SK-N-SH (cell line): ENCODE measurements at regions not wholly inside any gene's neighbourhood (a gene's known extent, or its start where the extent isn't known, plus 50 kb on each side); places are given as distances from the start of the nearest gene placed in this dataset.

Experiments
- CTCF ChIA-PET: fragments of 300-600, 350-600 bp; formaldehyde crosslinking; extraction: SDS; loops from one replicate; lab custom pipeline; 2021; lab: Yijun Ruan, JAX
- POLR2A ChIA-PET: fragments of 350-600 bp; sonication (Branson Sonifier 250); formaldehyde crosslinking; extraction: SDS; loops from one replicate; lab custom pipeline; 2020; ENCODE audit warnings: antibody characterized with exemption, inconsistent platforms; lab: Yijun Ruan, JAX
- DNase-seq: peaks from one replicate; pipeline ENCODE4 v3.0.0; 2012
- H2AFZ ChIP-seq: fragments of 200-600 bp; sonication (generic); 2 replicates; pipeline ENCODE4 v1.8.1; 2016; ENCODE audit warnings: antibody characterized with exemption, mild to moderate bottlenecking, low read depth
- H3F3A ChIP-seq: fragments of 200-600 bp; sonication (generic); replicated peaks from 2 replicates; pipeline ENCODE3; 2016; ENCODE audit warnings: antibody characterized with exemption, mild to moderate bottlenecking; ENCODE audit not compliant: insufficient read depth
- H3K27ac ChIP-seq, 2 experiments: fragments of 200-500 bp in 1 of 2; fragments of 200-600 bp in 1 of 2; sonication (Bioruptor generic) in 1 of 2; sonication (generic), shearing (Covaris generic) in 1 of 2; 2 replicates each; pipeline versions ENCODE4 v1.5.1 to v1.6.1; 2014 to 2016; ENCODE audit warnings: low read depth in 2 of 2, inconsistent platforms in 1 of 2, low read length in 1 of 2, mild to moderate bottlenecking in 1 of 2, mixed read lengths in 1 of 2
- H3K27me3 ChIP-seq: fragments of 200-600 bp; sonication (generic), shearing (Covaris generic); 2 replicates; pipeline ENCODE4 v1.6.1; 2016; ENCODE audit warnings: mixed run types; ENCODE audit not compliant: insufficient read depth
- H3K36me3 ChIP-seq, 2 experiments: fragments of 200-500 bp in 1 of 2; fragments of 200-600 bp in 1 of 2; sonication (Bioruptor generic) in 1 of 2; sonication (generic) in 1 of 2; replicated peaks in 1 of 2; 2 replicates each; pipeline versions ENCODE3 to v1.5.1; 2014 to 2016; ENCODE audit warnings: low read length in 1 of 2, mild to moderate bottlenecking in 1 of 2; ENCODE audit not compliant: insufficient read depth in 2 of 2, control insufficient read depth in 1 of 2
- H3K4me1 ChIP-seq, 2 experiments: fragments of 200-500 bp in 1 of 2; fragments of 200-600 bp in 1 of 2; sonication (Bioruptor generic) in 1 of 2; sonication (generic), shearing (Covaris generic) in 1 of 2; 2 replicates each; pipeline versions ENCODE4 v1.5.1 to v1.6.1; 2014 to 2016; ENCODE audit warnings: low read depth in 1 of 2, low read length in 1 of 2, mixed run types in 1 of 2; ENCODE audit not compliant: insufficient read depth in 2 of 2, control insufficient read depth in 1 of 2
- H3K4me2 ChIP-seq: fragments of 200-600 bp; sonication (generic), shearing (Covaris generic); 2 replicates; pipeline ENCODE4 v1.6.1; 2017; ENCODE audit warnings: mixed run types
- H3K4me3 ChIP-seq, 2 experiments: fragments of 200-500 bp in 1 of 2; fragments of 200-600 bp in 1 of 2; sonication (Bioruptor generic) in 1 of 2; sonication (generic), shearing (Covaris generic) in 1 of 2; 2 replicates each; pipeline versions ENCODE4 v1.5.1 to v1.8.1; 2014 to 2016; ENCODE audit warnings: low read depth in 2 of 2, inconsistent platforms in 1 of 2, low read length in 1 of 2, mild to moderate bottlenecking in 1 of 2, mixed read lengths in 1 of 2, moderate library complexity in 1 of 2
- H3K79me2 ChIP-seq: fragments of 200-600 bp; sonication (generic); 2 replicates; pipeline ENCODE4 v1.8.1; 2017; ENCODE audit warnings: mild to moderate bottlenecking; ENCODE audit not compliant: insufficient read depth
- H3K9ac ChIP-seq: fragments of 200-600 bp; sonication (generic); 2 replicates; pipeline ENCODE4 v1.6.1; 2017; ENCODE audit warnings: mixed run types
- H3K9me2 ChIP-seq: fragments of 200-600 bp; sonication (generic); 2 replicates; pipeline ENCODE4 v1.6.1; 2017; ENCODE audit warnings: mixed run types
- H3K9me3 ChIP-seq: fragments of 200-600 bp; sonication (generic); 2 replicates; pipeline ENCODE4 v1.6.1; 2017; ENCODE audit warnings: mixed run types, mild to moderate bottlenecking, moderate library complexity
- H4K20me1 ChIP-seq: fragments of 200-600 bp; sonication (generic); 2 replicates; pipeline ENCODE4 v1.6.1; 2017; ENCODE audit warnings: mild to moderate bottlenecking, mixed run types; ENCODE audit not compliant: insufficient read depth
- CTCF ChIP-seq: fragments of 200-600 bp; sonication (generic); IDR thresholded peaks from 2 replicates; pipeline ENCODE4 v1.6.1; 2017; ENCODE audit warnings: antibody characterized with exemption, mild to moderate bottlenecking, moderate library complexity
- EP300 ChIP-seq, 2 experiments: IDR thresholded peaks; 2 replicates each; pipeline versions ENCODE4 v1.4.0 to v1.6.1; 2012; ENCODE audit warnings: borderline replicate concordance in 1 of 2, low read depth in 1 of 2, low read length in 1 of 2
- EZH2phosphoT487 ChIP-seq: fragments of 200-600 bp; sonication (generic); IDR thresholded peaks from 2 replicates; pipeline ENCODE4 v1.6.1; 2017; ENCODE audit warnings: low read depth, mixed run types, mild to moderate bottlenecking, antibody characterized with exemption, moderate library complexity, borderline replicate concordance
- FOXM1 ChIP-seq: IDR thresholded peaks from 2 replicates; pipeline ENCODE4 v1.4.0; 2012; ENCODE audit warnings: low read depth, mild to moderate bottlenecking
- GABPA ChIP-seq: IDR thresholded peaks from 2 replicates; pipeline ENCODE4 v1.4.0; 2012; ENCODE audit warnings: low read depth, mild to moderate bottlenecking
- GATA2 ChIP-seq: sonication (generic); formaldehyde crosslinking; IDR thresholded peaks from 2 replicates; pipeline ENCODE4 v1.5.0; 2020; ENCODE audit warnings: mild to moderate bottlenecking, missing genetic modification reagents
- IRF3 ChIP-seq: fragments of 150-350 bp; IDR thresholded peaks from 2 replicates; pipeline ENCODE4 v1.6.1; 2016; ENCODE audit warnings: mild to moderate bottlenecking, low read depth, low read length
- JUND ChIP-seq: IDR thresholded peaks from 2 replicates; pipeline ENCODE4 v1.4.0; 2012
- MAX ChIP-seq: IDR thresholded peaks from 2 replicates; pipeline ENCODE4 v1.4.0; 2012; ENCODE audit warnings: low read depth
- MXI1 ChIP-seq: IDR thresholded peaks from 2 replicates; pipeline ENCODE4 v1.6.1; 2012; ENCODE audit warnings: mild to moderate bottlenecking, low read depth, low read length, improper control_type of control experiment
- NRF1 ChIP-seq: IDR thresholded peaks from 2 replicates; pipeline ENCODE4 v1.6.1; 2012; ENCODE audit warnings: low read depth, mild to moderate bottlenecking, low read length
- PBX3 ChIP-seq: IDR thresholded peaks from 2 replicates; pipeline ENCODE4; 2012
- REST ChIP-seq: IDR thresholded peaks from 2 replicates; pipeline ENCODE4 v1.6.1; 2012; ENCODE audit warnings: mild to moderate bottlenecking, low read depth, low read length, moderate library complexity
- RFX5 ChIP-seq: IDR thresholded peaks from 2 replicates; pipeline ENCODE4 v1.6.1; 2012; ENCODE audit warnings: mild to moderate bottlenecking, improper control_type of control experiment, low read length
- SIN3A ChIP-seq: IDR thresholded peaks from 2 replicates; pipeline ENCODE4 v1.6.1; 2012; ENCODE audit warnings: low read depth, mild to moderate bottlenecking, low read length, moderate library complexity, borderline replicate concordance
- SMC3 ChIP-seq: IDR thresholded peaks from 2 replicates; pipeline ENCODE4 v1.6.1; 2012; ENCODE audit warnings: low read depth, low read length, improper control_type of control experiment
- TAF1 ChIP-seq: IDR thresholded peaks from 2 replicates; pipeline ENCODE4 v1.6.1; 2012; ENCODE audit warnings: low read depth, mild to moderate bottlenecking, low read length, moderate library complexity, borderline replicate concordance
- USF2 ChIP-seq: fragments of 150-350 bp; IDR thresholded peaks from 2 replicates; pipeline ENCODE4 v1.6.1; 2017; ENCODE audit warnings: antibody characterized with exemption, low read length, low read depth, borderline replicate concordance
- WGBS: methylation state at CpG from one replicate; pipeline ENCODE4 v1.1.6; 2017; ENCODE audit warnings: low lambda C conversion rate; 5-methylcytosine and 5-hydroxymethylcytosine counted together

- H4K20me1 ChIP-seq, result no peaks in the 10 kb centered on the region
- POLR2A ChIA-PET, result no interaction called here
- no peak overlapping the region for H3K4me2 ChIP-seq
- CTCF ChIA-PET, result no interaction called here
- no peak overlapping the region for H3K4me3 ChIP-seq
- no peaks in the 10 kb centered on the region for H3K9me2 ChIP-seq
- H3K9ac ChIP-seq, result no peak overlapping the region
- 90% methylated on average over 1 of the region's 1 CpG for WGBS
- no peak overlapping the region for H2AFZ ChIP-seq
- H3K27me3 ChIP-seq, result no peaks in the 10 kb centered on the region
- no peaks in the 10 kb centered on the region for H3K9me3 ChIP-seq
- H3F3A ChIP-seq, result peaks cover 37% of the 10 kb centered on the region
- H3K27ac ChIP-seq, result no peak overlapping the region
- no peaks in the 10 kb centered on the region for H3K79me2 ChIP-seq
- peaks cover 0 to 28% of the 10 kb centered on the region in 2 experiments; a peak in 3 of 4 replicates for H3K4me1 ChIP-seq
- TF ChIP-seq MAX, result no peak
- TF ChIP-seq REST, result no peak
- no peak for TF ChIP-seq MXI1
- TF ChIP-seq EZH2phosphoT487, result no peak
- TF ChIP-seq GABPA, result no peak
- no peak for TF ChIP-seq RFX5
- TF ChIP-seq NRF1, result no peak
- TF ChIP-seq GATA2 (CRISPR knock-in tag), result no peak
- no peak for TF ChIP-seq SIN3A
- no peak for TF ChIP-seq EP300 (IDR thresholded peaks at IDR 0.05; ENCODE audit: borderline replicate concordance in 1 of 2, low read depth in 1 of 2, low read length in 1 of 2)
- TF ChIP-seq JUND, result no peak
- TF ChIP-seq IRF3, result no peak
- TF ChIP-seq, all 33 proteins: peak for 0
- no peak for DNase-seq
- H3K36me3 ChIP-seq, result no peaks in the 10 kb centered on the region
Measured at GRCh38 chr5:92556747-92557146, 1024.3 kb downstream of the NR2F1-AS1 start.

GRCh38 chr5:92554447-92555085 is 1026.5 kb downstream of the NR2F1-AS1 start:
- Histone ChIP-seq H3K9me3 (no peaks in the 10 kb centered on the region), H3K9ac (no peak overlapping the region), H3F3A (peaks cover 24% of the 10 kb centered on the region), H3K4me3 (no peak overlapping the region), H3K9me2 (no peaks in the 10 kb centered on the region), H3K27me3 (no peaks in the 10 kb centered on the region), H3K4me1 (peaks cover 0 to 6% of the 10 kb centered on the region in 2 experiments; a peak in 2 of 4 replicates), H3K4me2 (no peak overlapping the region), H2AFZ (no peak overlapping the region), H3K36me3 (no peaks in the 10 kb centered on the region), H3K27ac (no peak overlapping the region; a peak in 1 of 4 replicates), H3K79me2 (no peaks in the 10 kb centered on the region), H4K20me1 (no peaks in the 10 kb centered on the region)
- WGBS, result 81% methylated on average over 1 of the region's 1 CpG
- no peak for TF ChIP-seq EZH2phosphoT487
- TF ChIP-seq GATA2 (CRISPR knock-in tag), result no peak
- peak; percentile 17; the same call in 1 of the 2 replicates for TF ChIP-seq PBX3
- TF ChIP-seq CTCF, result no peak
- no peak for TF ChIP-seq SMC3
- TF ChIP-seq MXI1, result no peak
- TF ChIP-seq USF2, result no peak
- TF ChIP-seq TAF1, result no peak
- TF ChIP-seq FOXM1, result no peak
- CTCF ChIA-PET, result no interaction called here
- DNase-seq, result no peak
- POLR2A ChIA-PET, result no interaction called here
